HK-2 (cell line): ENCODE measurements at regions not wholly inside any gene's neighbourhood (a gene's known extent, or its start where the extent isn't known, plus 50 kb on each side); places are given as distances from the start of the nearest gene placed in this dataset.

Source experiments
- DNase-seq: peaks from one replicate; pipeline ENCODE4 v3.0.0-alpha.2; 2018; ENCODE audit not compliant: unreplicated experiment

- DNase-seq, result no peak
Observed at GRCh38 chr1:88357729-88358128, 326.3 kb upstream of the PKN2 start.

DNA sequence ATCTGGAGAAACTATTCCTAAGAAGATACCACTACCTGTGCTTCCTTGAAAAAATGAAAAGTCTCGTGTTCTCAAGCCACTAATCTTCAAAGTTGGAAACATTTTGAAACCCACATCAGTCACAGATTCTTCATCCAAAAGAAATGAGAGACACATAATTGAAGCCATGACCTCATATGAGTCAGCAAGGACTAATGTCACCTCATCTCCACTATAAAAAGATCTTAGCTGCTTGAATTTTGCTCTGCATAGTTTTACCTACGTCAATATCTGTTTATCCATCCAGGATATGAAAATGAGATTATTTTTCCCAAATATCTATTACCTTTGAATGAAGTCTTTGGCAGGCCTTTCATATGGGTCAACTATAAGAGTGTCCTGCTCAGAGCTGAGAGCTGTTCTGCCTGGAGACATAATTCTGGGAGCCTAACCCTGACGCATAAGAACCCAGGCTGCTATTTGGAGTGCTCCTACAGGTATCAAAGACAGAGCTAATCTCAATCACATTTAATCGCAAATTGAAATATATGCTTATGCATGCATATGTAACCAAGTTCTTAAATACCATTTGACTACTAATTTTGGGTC is 312.5 kb upstream of the PKN2 start:
- DNase-seq, result no peak

DNA sequence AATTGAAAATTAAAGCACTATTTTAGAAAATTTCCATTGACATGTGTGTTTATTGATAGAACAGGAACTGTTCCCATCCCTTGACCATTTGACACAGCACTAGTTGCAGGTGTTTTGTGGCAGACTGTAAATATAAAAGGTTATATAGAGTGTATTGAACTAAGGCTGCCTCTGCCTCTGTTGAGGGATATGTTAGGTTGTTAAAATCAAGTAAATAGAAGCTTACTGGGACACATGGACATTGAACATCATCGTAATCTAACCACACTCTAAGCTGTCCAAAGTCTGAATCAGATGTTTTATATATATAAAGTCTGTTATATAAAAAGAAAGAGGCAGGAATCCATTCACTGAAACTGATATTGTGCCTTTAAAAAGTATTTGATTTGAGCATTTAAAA is 308.1 kb upstream of the PKN2 start:
- no peak for DNase-seq

DNA sequence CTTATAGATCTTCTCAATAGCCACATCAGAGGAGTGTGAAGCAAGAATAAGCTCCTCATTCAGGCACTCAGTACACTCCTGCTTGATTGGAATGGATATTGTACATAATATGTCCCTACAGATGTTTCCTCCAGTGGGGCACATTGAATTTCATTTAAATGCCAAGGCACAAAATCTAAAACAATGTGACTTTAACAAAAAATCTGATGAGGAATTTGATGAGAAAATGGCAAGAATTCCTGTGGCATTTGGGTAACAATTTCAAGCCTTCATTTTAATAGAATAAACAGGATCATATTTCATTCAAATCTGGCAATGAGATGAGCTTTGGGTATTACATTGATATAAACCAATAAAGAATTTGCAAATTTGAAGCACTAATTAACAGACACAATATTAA is 307.7 kb upstream of the PKN2 start:
- DNase-seq, result no peak

- DNase-seq, result no peak
Observed at GRCh38 chr1:88378560-88378959, 305.5 kb upstream of the PKN2 start.

- DNase-seq, result no peak
Observed at GRCh38 chr1:88394958-88395357, 289.1 kb upstream of the PKN2 start.

DNA sequence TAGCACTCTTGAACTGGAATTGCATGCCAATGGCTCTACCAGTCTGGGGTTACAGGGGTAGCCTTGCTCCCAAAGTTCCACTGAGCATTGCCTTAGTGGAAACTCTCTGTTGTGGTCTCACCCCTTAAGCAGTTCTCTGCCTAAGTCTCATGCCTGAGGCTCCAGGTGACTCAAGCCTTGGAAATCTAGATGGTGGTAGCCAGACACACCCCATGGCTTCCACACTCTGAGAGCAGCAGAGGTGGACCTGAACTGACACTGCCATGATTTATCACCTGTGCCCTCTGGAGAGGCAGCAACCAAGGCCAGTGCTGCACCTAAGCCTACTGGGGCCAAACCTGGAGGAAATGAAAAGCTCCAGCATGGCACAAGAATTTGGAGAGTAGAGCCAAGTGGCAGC is 285.7 kb upstream of the PKN2 start:
- DNase-seq, result no peak

DNA sequence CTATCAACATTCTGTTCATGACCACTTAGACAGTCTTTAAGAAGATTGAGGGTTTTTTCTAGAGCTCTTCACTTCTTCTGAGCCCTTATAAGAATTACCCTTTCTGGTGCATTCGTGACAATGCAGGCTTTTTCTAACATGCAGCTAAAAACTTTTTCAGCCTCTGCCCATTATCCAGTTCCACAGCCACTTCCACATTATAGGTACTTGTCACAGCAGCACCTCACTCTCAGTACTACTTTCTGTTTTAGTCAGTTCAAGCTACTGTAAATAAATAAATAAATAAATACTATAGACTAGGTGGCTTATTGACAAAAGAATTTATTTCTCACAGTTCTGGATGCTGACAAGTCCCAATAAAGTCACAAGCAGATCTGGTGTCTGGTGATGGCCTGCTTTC is 284.4 kb upstream of the PKN2 start:
- no peak for DNase-seq

- DNase-seq, result no peak
Observed at GRCh38 chr1:88401313-88401712, 282.8 kb upstream of the PKN2 start.

- DNase-seq, result no peak
Observed at GRCh38 chr1:88404582-88404981, 279.5 kb upstream of the PKN2 start.

- no peak for DNase-seq
Observed at GRCh38 chr1:88407248-88407647, 276.8 kb upstream of the PKN2 start.

DNA sequence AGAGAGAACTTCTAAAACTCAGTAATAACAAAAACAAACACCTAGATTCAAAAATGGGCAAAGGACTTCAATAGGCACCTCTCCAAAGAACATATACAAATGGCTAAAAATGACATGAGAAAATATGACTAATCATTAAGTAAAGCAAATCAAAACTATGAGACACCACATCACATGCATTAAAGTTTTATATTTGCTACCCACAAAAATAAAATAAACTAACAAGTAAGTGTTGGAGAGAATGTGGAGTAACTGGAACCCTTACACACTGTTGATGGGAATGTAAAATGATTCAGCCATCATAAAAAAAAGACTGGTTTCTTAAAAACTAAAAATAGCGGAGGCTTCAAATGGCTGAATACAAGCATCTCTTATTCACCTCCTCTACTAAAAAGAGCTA is 262.1 kb upstream of the PKN2 start:
- no peak for DNase-seq

DNA sequence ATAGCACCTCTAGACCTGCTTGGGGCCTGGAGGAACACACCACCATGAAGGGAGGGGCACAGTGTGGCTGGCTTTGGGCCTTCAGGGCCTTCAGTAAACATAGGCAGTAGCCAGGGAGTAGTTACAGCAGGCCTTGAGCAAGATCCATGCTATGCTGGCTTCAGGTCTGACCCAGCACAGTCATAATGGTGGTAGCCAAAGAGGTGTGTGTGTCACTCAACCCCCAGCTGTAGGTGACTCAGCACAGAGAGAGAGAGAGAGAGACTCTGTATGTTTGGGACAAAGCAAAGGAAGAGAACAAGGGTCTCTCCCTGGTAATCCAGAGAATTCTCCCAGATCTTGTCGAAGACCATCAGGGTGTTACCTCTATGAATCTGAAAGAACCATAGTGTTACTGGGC is 250.5 kb upstream of the PKN2 start:
- DNase-seq, result peak; percentile 1

DNA sequence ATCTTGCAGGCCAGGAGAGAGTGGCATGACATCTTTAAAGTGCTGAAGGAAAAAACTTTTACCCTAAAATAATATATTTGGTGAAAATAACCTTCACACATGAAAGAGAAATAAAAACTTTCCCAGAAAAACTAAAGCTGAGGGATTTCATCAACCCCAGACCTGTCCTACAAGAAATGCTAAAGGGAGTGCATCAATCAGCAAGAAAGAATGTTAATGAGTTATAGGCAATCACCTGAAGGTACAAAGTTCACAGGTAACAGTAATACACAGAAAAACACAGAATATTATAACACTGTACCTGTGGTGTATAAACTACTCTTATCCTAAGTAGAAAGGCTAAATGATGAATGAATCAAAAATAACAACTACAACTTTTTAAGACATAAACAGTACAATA is 249.2 kb upstream of the PKN2 start:
- DNase-seq, result no peak

- no peak for DNase-seq
Observed at GRCh38 chr1:88441022-88441421, 243.1 kb upstream of the PKN2 start.

- no peak for DNase-seq
Observed at GRCh38 chr1:88451856-88452255, 232.2 kb upstream of the PKN2 start.

GRCh38 chr1:88453295-88453694 is 230.8 kb upstream of the PKN2 start:
- no peak for DNase-seq

- DNase-seq, result no peak
Observed at GRCh38 chr1:88454781-88455180, 229.3 kb upstream of the PKN2 start.

- no peak for DNase-seq
Observed at GRCh38 chr1:88455621-88456256, 228.3 kb upstream of the PKN2 start.

DNA sequence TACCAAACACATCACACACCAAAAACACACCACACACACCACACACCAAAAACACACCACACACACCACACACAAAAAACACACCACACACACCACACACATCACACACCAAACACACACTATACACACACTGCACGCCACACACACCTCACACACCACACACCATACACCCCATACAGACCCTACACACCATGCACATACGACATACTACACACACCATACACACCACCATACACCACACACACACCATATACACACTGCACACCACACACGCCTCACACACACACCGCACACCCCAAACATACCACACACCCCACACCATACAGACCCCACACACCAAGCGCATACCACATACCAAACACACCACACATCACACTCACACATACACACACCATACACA is 226.9 kb upstream of the PKN2 start:
- no peak for DNase-seq

DNA sequence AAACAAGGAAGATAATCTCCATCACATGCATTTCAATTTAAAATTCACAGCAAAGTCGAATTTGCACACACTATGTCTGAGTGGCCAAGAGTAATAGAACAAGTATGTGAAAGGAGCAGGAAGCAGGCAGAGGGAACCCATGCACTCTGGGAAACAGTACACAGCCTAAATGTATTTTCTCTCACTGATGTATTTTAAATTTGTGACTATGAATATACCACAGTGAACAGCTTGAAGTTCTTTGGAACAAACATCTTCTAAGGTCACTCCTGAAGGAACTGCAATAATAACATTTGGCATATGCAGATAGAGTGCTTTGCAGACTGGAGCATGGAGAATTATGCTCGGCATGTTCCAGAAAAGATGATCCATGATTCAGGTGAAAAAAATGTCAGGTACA is 223.1 kb upstream of the PKN2 start:
- no peak for DNase-seq

GRCh38 chr1:88462096-88462487 is 222.0 kb upstream of the PKN2 start:
- no peak for DNase-seq

DNA sequence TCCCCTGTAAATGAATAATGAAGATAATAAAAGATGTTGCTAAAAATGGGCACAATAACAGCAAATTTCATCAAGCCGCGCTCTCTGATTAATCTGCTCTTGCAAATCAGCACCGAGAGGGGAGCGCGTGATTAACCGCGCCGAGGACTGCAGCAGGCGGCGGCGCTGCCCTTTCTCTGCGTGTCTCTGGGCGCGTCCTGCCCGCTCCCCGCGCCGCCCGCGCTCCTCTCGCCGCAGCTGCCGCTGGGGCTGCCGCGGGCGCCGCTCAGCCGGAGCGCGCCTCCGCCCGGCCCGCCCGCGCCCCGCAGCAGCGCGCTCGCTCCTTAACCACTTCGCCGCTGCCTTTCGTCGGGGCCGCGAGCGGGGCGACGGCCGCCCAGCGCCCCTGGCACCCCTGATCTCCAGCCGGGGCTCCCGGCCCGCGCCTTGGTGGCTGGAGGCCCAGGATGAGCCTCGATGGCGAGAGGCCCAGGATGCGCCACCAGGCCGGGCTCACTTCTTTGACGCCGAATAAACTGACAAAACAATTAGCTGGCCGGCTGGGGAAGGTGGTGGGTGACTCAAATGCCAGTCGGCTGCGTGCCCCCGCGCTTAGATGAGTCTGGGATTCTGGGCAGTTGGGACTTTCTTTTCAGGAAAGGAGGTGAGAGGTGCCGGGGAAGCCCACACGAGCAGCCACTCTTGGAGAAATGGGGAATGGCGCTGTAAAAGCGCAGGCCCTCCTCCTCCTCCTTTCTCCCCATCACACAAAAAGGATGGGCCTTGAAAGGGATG is 221.4 kb upstream of the PKN2 start:
- DNase-seq, result peak; percentile 8
